ENCODE measurements at regions not wholly inside any gene's neighbourhood (a gene's known extent, or its start where the extent isn't known, plus 50 kb on each side); places are given as distances from the start of the nearest gene placed in this dataset.

GRCh38 chr1:81490614-81491013, 310.1 kb upstream of the ADGRL2 start:
- Histone ChIP-seq H4K91ac (replicated peaks; ENCODE audit: insufficient read length, low read length) (no peak overlapping the region), H2BK12ac (ENCODE audit: low read depth, low read length) (no peak overlapping the region), H2BK20ac (ENCODE audit: low read length) (no peak overlapping the region), H4K5ac (ENCODE audit: insufficient read length, low read depth, low read length) (no peak overlapping the region), H3K4me2 (ENCODE audit: insufficient read depth in 1 of 2, low read depth in 2 of 2, low read length in 2 of 2) (no peak overlapping the region), H3K4ac (replicated peaks; ENCODE audit: insufficient read length, low read depth, low read length) (no peak overlapping the region), H2AK5ac (ENCODE audit: low read depth, low read length) (no peak overlapping the region), H3K4me3 (ENCODE audit: extremely low read depth in 1 of 4, insufficient read depth in 2 of 4, low read depth in 3 of 4, low read length in 4 of 4) (no peak overlapping the region), H2AFZ (ENCODE audit: low read length) (no peak overlapping the region), H4K8ac (ENCODE audit: extremely low read depth, insufficient read depth, low read length) (no peak overlapping the region), H3K4me1 (replicated peaks in 1 of 4; ENCODE audit: control insufficient read depth in 3 of 4, insufficient read depth in 4 of 4, low read length in 3 of 4) (peaks cover 0 to 5% (median 0%) of the 10 kb centered on the region in 4 experiments; a peak in 2 of 7 replicates), H3K56ac (replicated peaks; ENCODE audit: insufficient read length, low read depth, low read length) (no peak overlapping the region), H4K20me1 (replicated peaks in 1 of 2; ENCODE audit: control insufficient read depth in 1 of 2, insufficient read depth in 2 of 2, low read length in 2 of 2) (no peaks in the 10 kb centered on the region), H3K79me2 (ENCODE audit: control insufficient read depth in 1 of 2, insufficient read depth in 2 of 2, low read length in 2 of 2) (no peaks in the 10 kb centered on the region), H3K27me3 (replicated peaks in 1 of 4; ENCODE audit: control insufficient read depth in 3 of 4, extremely low read depth in 1 of 4, insufficient read depth in 3 of 4, low read length in 3 of 4) (no peaks in the 10 kb centered on the region), H3K18ac (ENCODE audit: extremely low read depth, low read length) (no peak overlapping the region), H3K14ac (ENCODE audit: insufficient read length) (no peak overlapping the region), H3K27ac (ENCODE audit: low read depth, low read length) (no peak overlapping the region), H2BK15ac (ENCODE audit: low read length) (no peak overlapping the region), H3K23ac (ENCODE audit: insufficient read length) (no peak overlapping the region), H3K9ac (replicated peaks in 1 of 4; ENCODE audit: extremely low read depth in 1 of 4, low read depth in 3 of 4, low read length in 3 of 4) (no peak overlapping the region), H3K36me3 (ENCODE audit: control insufficient read depth in 2 of 4, insufficient read depth in 4 of 4, low read length in 3 of 4) (no peaks in the 10 kb centered on the region), H3K9me3 (ENCODE audit: insufficient read depth in 2 of 2, low read depth in 1 of 2, low read length in 1 of 2) (no peaks in the 10 kb centered on the region; a peak in 1 of 4 replicates), H3K79me1 (ENCODE audit: low read depth, low read length) (no peaks in the 10 kb centered on the region), H2BK120ac (replicated peaks; ENCODE audit: low read depth, low read length) (no peak overlapping the region), H3K23me2 (ENCODE audit: low read depth, low read length) (no peaks in the 10 kb centered on the region), H2BK5ac (ENCODE audit: low read depth, low read length) (no peak overlapping the region)
- POLR2A ChIA-PET (ENCODE audit: partially characterized antibody), result interaction anchor here (0.6 to 0.8 kb wide), 2 partner anchors 35 to 38 kb away, joined by 3 read pairs; no protein-coding TSS in a partner anchor
- DNase-seq (ENCODE audit: low read depth in 1 of 2, low spot score in 2 of 2), result no peak
- WGBS, 2 experiments (ENCODE audit: extremely low coverage in 1 of 2, insufficient coverage in 1 of 2, insufficient read length in 1 of 2, insufficient replicate concordance in 2 of 2, low coverage in 1 of 2, low lambda C conversion rate in 2 of 2, missing lambda C conversion rate in 1 of 2), result 86% methylated on average over 1 of the region's 1 CpG; no CpG with 5 or more reads in 1 of the 2 experiments
- TF ChIP-seq CTCF (IDR thresholded peaks at IDR 0.05; ENCODE audit: control extremely low read depth in 1 of 3, insufficient read depth in 1 of 3, low read depth in 1 of 3, low read length in 3 of 3), result no peak
- TF ChIP-seq RFX5 (IDR thresholded peaks at IDR 0.05; ENCODE audit: borderline replicate concordance, low read depth, low read length), result no peak
- no peak for TF ChIP-seq CREB1 (IDR thresholded peaks at IDR 0.05)
- TF ChIP-seq MAX (IDR thresholded peaks at IDR 0.05), result no peak
- no peak for TF ChIP-seq EZH2 (IDR thresholded peaks at IDR 0.05; ENCODE audit: low read depth, low read length, severe bottlenecking)
- no peak for TF ChIP-seq YY1 (IDR thresholded peaks at IDR 0.05; ENCODE audit: low read depth, low read length)
- TF ChIP-seq PHF8 (conservative IDR thresholded peaks at IDR 0.05; ENCODE audit: low read depth, low read length), result no peak
- no peak for TF ChIP-seq GTF2F1 (IDR thresholded peaks at IDR 0.05; ENCODE audit: borderline replicate concordance, low read depth, low read length)
- TF ChIP-seq NANOG (IDR thresholded peaks at IDR 0.05; ENCODE audit: insufficient read depth, low read depth, low read length, poor library complexity, severe bottlenecking), result no peak
- no peak for TF ChIP-seq SRF (IDR thresholded peaks at IDR 0.05; ENCODE audit: low read depth, low read length)
- no peak for TF ChIP-seq BCL11A (IDR thresholded peaks at IDR 0.05; ENCODE audit: low read depth in 2 of 2, low read length in 2 of 2)
- TF ChIP-seq TAF7 (optimal IDR thresholded peaks at IDR 0.05; ENCODE audit: borderline replicate concordance, low read depth, low read length), result no peak
- CTCF ChIA-PET (ENCODE audit: partially characterized antibody), result no interaction called here
- no peak for FAIRE-seq

All from H1 (cell line).